Prostate gland (tissue), 2 donors: ENCODE measurements at regions not wholly inside any gene's neighbourhood (a gene's known extent, or its start where the extent isn't known, plus 50 kb on each side); places are given as distances from the start of the nearest gene placed in this dataset.

Experiments used
- POLR2A ChIP-seq: fragments of 450-650 bp; IDR thresholded peaks from one replicate; pipeline ENCODE4 v1.6.1; 2016; ENCODE audit warnings: antibody characterized with exemption, mild to moderate bottlenecking
- POLR2AphosphoS5 ChIP-seq: sonication (generic); formaldehyde crosslinking; IDR thresholded peaks from one replicate; pipeline ENCODE4 v1.6.1; 2017; ENCODE audit warnings: antibody characterized with exemption
- TF ChIP-seq, protein P1 (sequence below), 4 experiments: fragments of 200-600 bp in 2 of 4; fragments of 450-650 bp in 2 of 4; sonication (generic) in 2 of 4; IDR thresholded peaks; 1 replicate in 3 of 4; 2 replicates in 1 of 4; pipeline ENCODE4 v1.5.1; 2016 to 2019; ENCODE audit warnings: antibody characterized with exemption in 4 of 4, mild to moderate bottlenecking in 2 of 4, moderate library complexity in 2 of 4

GRCh38 chr10:108771106-108771505, 1152.2 kb downstream of the XPNPEP1 start:
- TF ChIP-seq POLR2A: no peak
- TF ChIP-seq, protein P1, sequence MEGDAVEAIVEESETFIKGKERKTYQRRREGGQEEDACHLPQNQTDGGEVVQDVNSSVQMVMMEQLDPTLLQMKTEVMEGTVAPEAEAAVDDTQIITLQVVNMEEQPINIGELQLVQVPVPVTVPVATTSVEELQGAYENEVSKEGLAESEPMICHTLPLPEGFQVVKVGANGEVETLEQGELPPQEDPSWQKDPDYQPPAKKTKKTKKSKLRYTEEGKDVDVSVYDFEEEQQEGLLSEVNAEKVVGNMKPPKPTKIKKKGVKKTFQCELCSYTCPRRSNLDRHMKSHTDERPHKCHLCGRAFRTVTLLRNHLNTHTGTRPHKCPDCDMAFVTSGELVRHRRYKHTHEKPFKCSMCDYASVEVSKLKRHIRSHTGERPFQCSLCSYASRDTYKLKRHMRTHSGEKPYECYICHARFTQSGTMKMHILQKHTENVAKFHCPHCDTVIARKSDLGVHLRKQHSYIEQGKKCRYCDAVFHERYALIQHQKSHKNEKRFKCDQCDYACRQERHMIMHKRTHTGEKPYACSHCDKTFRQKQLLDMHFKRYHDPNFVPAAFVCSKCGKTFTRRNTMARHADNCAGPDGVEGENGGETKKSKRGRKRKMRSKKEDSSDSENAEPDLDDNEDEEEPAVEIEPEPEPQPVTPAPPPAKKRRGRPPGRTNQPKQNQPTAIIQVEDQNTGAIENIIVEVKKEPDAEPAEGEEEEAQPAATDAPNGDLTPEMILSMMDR (IDR thresholded peaks at IDR 0.05): no peak
- TF ChIP-seq POLR2AphosphoS5: no peak
